Naive B cell (primary cell): ENCODE measurements at regions not wholly inside any gene's neighbourhood (a gene's known extent, or its start where the extent isn't known, plus 50 kb on each side); places are given as distances from the start of the nearest gene placed in this dataset.

Experiments
- ATAC-seq, 2 donors: fragments of 150-1000 bp; cut with Tn5 transposase; 2 replicates each; pipeline ENCODE4 v1.10.0; 2021; ENCODE audit warnings: low read depth in 2 of 2, mild to moderate bottlenecking in 2 of 2, moderate library complexity in 2 of 2
- DNase-seq: peaks from one replicate; pipeline ENCODE4 v3.0.0; 2022
- H3K27ac Mint-ChIP-seq, 6 donors: one replicate each; pipeline ENCODE4 v1.8.0; 2020 to 2022; ENCODE audit warnings: mild to moderate bottlenecking in 6 of 6, mixed read lengths in 6 of 6, moderate library complexity in 5 of 6, inconsistent platforms in 2 of 6
- H3K27me3 Mint-ChIP-seq, 3 donors: one replicate each; pipeline ENCODE4 v1.8.0; 2021 to 2022; ENCODE audit warnings: mixed read lengths in 3 of 3, mild to moderate bottlenecking in 1 of 3
- H3K36me3 Mint-ChIP-seq, 2 donors: one replicate each; pipeline ENCODE4 v1.8.0; 2020 to 2022; ENCODE audit warnings: mixed read lengths in 2 of 2, inconsistent platforms in 1 of 2, mild to moderate bottlenecking in 1 of 2
- H3K4me1 Mint-ChIP-seq, 3 donors: one replicate each; pipeline ENCODE4 v1.8.0; 2020 to 2022; ENCODE audit warnings: mixed read lengths in 3 of 3, inconsistent platforms in 1 of 3, mild to moderate bottlenecking in 1 of 3, moderate library complexity in 1 of 3
- H3K4me3 Mint-ChIP-seq, 8 donors: one replicate each; pipeline ENCODE4 v1.8.0; 2020 to 2022; ENCODE audit warnings: mild to moderate bottlenecking in 8 of 8, mixed read lengths in 8 of 8, moderate library complexity in 8 of 8, inconsistent platforms in 2 of 8
- H3K9me3 Mint-ChIP-seq, 7 donors: one replicate each; pipeline ENCODE4 v1.8.0; 2020 to 2022; ENCODE audit warnings: mixed read lengths in 7 of 7, mild to moderate bottlenecking in 5 of 7, inconsistent platforms in 2 of 7, moderate library complexity in 1 of 7

GRCh38 chr3:118447339-118447738, 587.3 kb downstream of the IGSF11 start:
- Mint-ChIP-seq H3K4me1 (no peaks in the 10 kb centered on the region), H3K4me3 (no peak overlapping the region), H3K27me3 (no peaks in the 10 kb centered on the region), H3K36me3 (no peaks in the 10 kb centered on the region), H3K9me3 (peaks cover 14 to 22% (median 18%) of the 10 kb centered on the region in 7 donors), H3K27ac (no peak overlapping the region)
- DNase-seq: no peak
- no peak for ATAC-seq

GRCh38 chr3:118466795-118467330, 567.8 kb downstream of the IGSF11 start:
- Mint-ChIP-seq H3K4me1 (no peaks in the 10 kb centered on the region), H3K9me3 (peaks cover 0 to 8% (median 2%) of the 10 kb centered on the region in 7 donors), H3K36me3 (no peaks in the 10 kb centered on the region), H3K4me3 (no peak overlapping the region), H3K27me3 (no peaks in the 10 kb centered on the region), H3K27ac (no peak overlapping the region)
- DNase-seq: no peak
- ATAC-seq: no peak

GRCh38 chr3:118468801-118469200, 565.8 kb downstream of the IGSF11 start:
- H3K27ac Mint-ChIP-seq: no peak overlapping the region
- no peaks in the 10 kb centered on the region for H3K4me1 Mint-ChIP-seq
- no peaks in the 10 kb centered on the region for H3K36me3 Mint-ChIP-seq
- DNase-seq (no peak), ATAC-seq (no peak)
- H3K9me3 Mint-ChIP-seq: peaks cover 0 to 8% (median 2%) of the 10 kb centered on the region in 7 donors
- H3K4me3 Mint-ChIP-seq: no peak overlapping the region
- no peaks in the 10 kb centered on the region for H3K27me3 Mint-ChIP-seq

GRCh38 chr3:118472586-118472985, 562.1 kb downstream of the IGSF11 start:
- Mint-ChIP-seq H3K4me3 (no peak overlapping the region), H3K27me3 (no peaks in the 10 kb centered on the region), H3K36me3 (no peaks in the 10 kb centered on the region), H3K9me3 (peaks cover 0 to 6% (median 0%) of the 10 kb centered on the region in 7 donors), H3K27ac (no peak overlapping the region), H3K4me1 (no peaks in the 10 kb centered on the region)
- DNase-seq (no peak), ATAC-seq (no peak)

GRCh38 chr3:118473343-118473742, 561.3 kb downstream of the IGSF11 start:
- H3K27me3 Mint-ChIP-seq: no peaks in the 10 kb centered on the region
- no peaks in the 10 kb centered on the region for H3K4me1 Mint-ChIP-seq
- peaks cover 0 to 6% (median 2%) of the 10 kb centered on the region in 7 donors for H3K9me3 Mint-ChIP-seq
- H3K4me3 Mint-ChIP-seq: no peak overlapping the region
- H3K36me3 Mint-ChIP-seq: no peaks in the 10 kb centered on the region
- no peak for DNase-seq
- no peak overlapping the region for H3K27ac Mint-ChIP-seq
- ATAC-seq: no peak

- DNase-seq (no peak), ATAC-seq (no peak)
- Mint-ChIP-seq H3K4me3 (no peak overlapping the region), H3K9me3 (peaks cover 0 to 2% (median 0%) of the 10 kb centered on the region in 7 donors), H3K27ac (no peak overlapping the region), H3K36me3 (no peaks in the 10 kb centered on the region), H3K4me1 (no peaks in the 10 kb centered on the region), H3K27me3 (no peaks in the 10 kb centered on the region)
Measured at GRCh38 chr3:118476885-118477618, 557.6 kb downstream of the IGSF11 start.

GRCh38 chr3:118477768-118478167, 556.9 kb downstream of the IGSF11 start:
- DNase-seq (no peak), ATAC-seq (no peak)
- Mint-ChIP-seq H3K27me3 (no peaks in the 10 kb centered on the region), H3K4me1 (no peaks in the 10 kb centered on the region), H3K36me3 (no peaks in the 10 kb centered on the region), H3K4me3 (no peak overlapping the region), H3K27ac (no peak overlapping the region), H3K9me3 (peaks cover 0 to 2% (median 0%) of the 10 kb centered on the region in 7 donors)

- Mint-ChIP-seq H3K4me1 (no peaks in the 10 kb centered on the region), H3K9me3 (peaks cover 0 to 4% (median 0%) of the 10 kb centered on the region in 7 donors), H3K36me3 (no peaks in the 10 kb centered on the region), H3K4me3 (no peak overlapping the region), H3K27ac (no peak overlapping the region), H3K27me3 (no peaks in the 10 kb centered on the region)
- ATAC-seq (no peak), DNase-seq (no peak)
Measured at GRCh38 chr3:118478706-118479276, 555.9 kb downstream of the IGSF11 start.

GRCh38 chr3:118479376-118479775, 555.3 kb downstream of the IGSF11 start:
- no peaks in the 10 kb centered on the region for H3K36me3 Mint-ChIP-seq
- peaks cover 0 to 4% (median 0%) of the 10 kb centered on the region in 7 donors for H3K9me3 Mint-ChIP-seq
- no peak overlapping the region for H3K4me3 Mint-ChIP-seq
- H3K4me1 Mint-ChIP-seq: no peaks in the 10 kb centered on the region
- H3K27me3 Mint-ChIP-seq: no peaks in the 10 kb centered on the region
- no peak overlapping the region for H3K27ac Mint-ChIP-seq
- ATAC-seq (no peak), DNase-seq (no peak)

- H3K36me3 Mint-ChIP-seq: no peaks in the 10 kb centered on the region
- no peak overlapping the region for H3K4me3 Mint-ChIP-seq
- ATAC-seq (no peak), DNase-seq (no peak)
- H3K27ac Mint-ChIP-seq: no peak overlapping the region
- no peaks in the 10 kb centered on the region for H3K4me1 Mint-ChIP-seq
- no peaks in the 10 kb centered on the region for H3K27me3 Mint-ChIP-seq
- H3K9me3 Mint-ChIP-seq: peaks cover 0 to 4% (median 0%) of the 10 kb centered on the region in 7 donors
Measured at GRCh38 chr3:118480101-118480860, 554.4 kb downstream of the IGSF11 start.

- Mint-ChIP-seq H3K27ac (no peak overlapping the region), H3K9me3 (peaks cover 0 to 7% (median 4%) of the 10 kb centered on the region in 7 donors), H3K4me3 (no peak overlapping the region), H3K4me1 (no peaks in the 10 kb centered on the region), H3K36me3 (no peaks in the 10 kb centered on the region), H3K27me3 (no peaks in the 10 kb centered on the region)
- no peak for DNase-seq
- ATAC-seq: no peak
Measured at GRCh38 chr3:118485693-118486092, 549.0 kb downstream of the IGSF11 start.

GRCh38 chr3:118487734-118488133, 546.9 kb downstream of the IGSF11 start:
- no peak overlapping the region for H3K27ac Mint-ChIP-seq
- no peaks in the 10 kb centered on the region for H3K36me3 Mint-ChIP-seq
- ATAC-seq (no peak), DNase-seq (no peak)
- peaks cover 4 to 7% (median 7%) of the 10 kb centered on the region in 7 donors for H3K9me3 Mint-ChIP-seq
- no peaks in the 10 kb centered on the region for H3K27me3 Mint-ChIP-seq
- no peaks in the 10 kb centered on the region for H3K4me1 Mint-ChIP-seq
- no peak overlapping the region for H3K4me3 Mint-ChIP-seq

- Mint-ChIP-seq H3K27me3 (no peaks in the 10 kb centered on the region), H3K9me3 (peaks cover 4 to 7% (median 5%) of the 10 kb centered on the region in 7 donors), H3K4me3 (no peak overlapping the region), H3K4me1 (no peaks in the 10 kb centered on the region), H3K36me3 (no peaks in the 10 kb centered on the region), H3K27ac (no peak overlapping the region)
- DNase-seq (no peak), ATAC-seq (no peak)
Measured at GRCh38 chr3:118488732-118489131, 545.9 kb downstream of the IGSF11 start.

GRCh38 chr3:118495206-118495605, 539.4 kb downstream of the IGSF11 start:
- Mint-ChIP-seq H3K36me3 (no peaks in the 10 kb centered on the region), H3K4me1 (no peaks in the 10 kb centered on the region), H3K27ac (no peak overlapping the region), H3K27me3 (no peaks in the 10 kb centered on the region), H3K9me3 (peaks cover 0 to 5% (median 3%) of the 10 kb centered on the region in 7 donors), H3K4me3 (no peak overlapping the region)
- DNase-seq (no peak), ATAC-seq (no peak)
